SJCRH30 (cell line): ENCODE measurements at regions not wholly inside any gene's neighbourhood (a gene's known extent, or its start where the extent isn't known, plus 50 kb on each side); places are given as distances from the start of the nearest gene placed in this dataset.
"Not testable (repeated sequence)": the region's sequence is repeated elsewhere in the genome, so short reads cannot be mapped to it uniquely, and the experiment has no call there.

Experiments
- DNase-seq, 2 experiments: peaks; one replicate each; pipeline ENCODE4 v3.0.0-alpha.2; 2015 to 2020
- H3K27ac ChIP-seq: fragments of 250-450 bp; sonication (Bioruptor Pico); 2 replicates; pipeline ENCODE4 v1.5.1; 2020; ENCODE audit warnings: mild to moderate bottlenecking, moderate library complexity
- H3K27me3 ChIP-seq: fragments of 250-450 bp; sonication (Bioruptor Pico); 2 replicates; pipeline ENCODE4 v1.5.1; 2020; ENCODE audit warnings: mild to moderate bottlenecking, moderate library complexity
- H3K36me3 ChIP-seq: fragments of 250-450 bp; sonication (Bioruptor Pico); 2 replicates; pipeline ENCODE4 v1.5.1; 2020; ENCODE audit warnings: mild to moderate bottlenecking, moderate library complexity
- H3K4me1 ChIP-seq: fragments of 250-450 bp; sonication (Bioruptor Pico); 2 replicates; pipeline ENCODE4 v1.5.1; 2020; ENCODE audit warnings: mild to moderate bottlenecking, moderate library complexity
- H3K4me3 ChIP-seq: fragments of 250-450 bp; sonication (Bioruptor Pico); 2 replicates; pipeline ENCODE4 v1.5.1; 2020; ENCODE audit warnings: mild to moderate bottlenecking, moderate library complexity
- H3K9me3 ChIP-seq: fragments of 250-450 bp; sonication (Bioruptor Pico); replicated peaks from 2 replicates; pipeline ENCODE4 v1.5.1; 2020; ENCODE audit warnings: mild to moderate bottlenecking, moderate library complexity

GRCh38 chr2:87311896-87312441 is 290.3 kb upstream of the PLGLB1 start:
- H3K9me3 ChIP-seq, H3K27ac ChIP-seq, DNase-seq, H3K4me1 ChIP-seq, H3K36me3 ChIP-seq, H3K27me3 ChIP-seq, H3K4me3 ChIP-seq: not testable (repeated sequence)

GRCh38 chr2:87314622-87315021 is 293.0 kb upstream of the PLGLB1 start:
- not testable (repeated sequence) for H3K9me3 ChIP-seq, H3K36me3 ChIP-seq, H3K4me3 ChIP-seq, DNase-seq, H3K27me3 ChIP-seq, H3K4me1 ChIP-seq, H3K27ac ChIP-seq

- not testable (repeated sequence) for DNase-seq, H3K4me1 ChIP-seq, H3K4me3 ChIP-seq, H3K9me3 ChIP-seq, H3K27ac ChIP-seq, H3K36me3 ChIP-seq, H3K27me3 ChIP-seq
Measured at GRCh38 chr2:87315183-87315902, 293.7 kb upstream of the PLGLB1 start.

- not testable (repeated sequence) for H3K27me3 ChIP-seq, H3K4me3 ChIP-seq, H3K27ac ChIP-seq, DNase-seq, H3K4me1 ChIP-seq, H3K9me3 ChIP-seq, H3K36me3 ChIP-seq
Measured at GRCh38 chr2:87317193-87317592, 295.5 kb upstream of the PLGLB1 start.

- not testable (repeated sequence) for DNase-seq
Measured at GRCh38 chr2:87318814-87319491, 297.3 kb upstream of the PLGLB1 start.

GRCh38 chr2:87319705-87320104 is 298.1 kb upstream of the PLGLB1 start:
- not testable (repeated sequence) for H3K4me1 ChIP-seq, H3K9me3 ChIP-seq, H3K36me3 ChIP-seq, H3K27me3 ChIP-seq, H3K4me3 ChIP-seq, DNase-seq, H3K27ac ChIP-seq

More at GRCh38 chr2:87318814-87319491, 297.3 kb upstream of the PLGLB1 start:
- H3K27ac ChIP-seq, H3K9me3 ChIP-seq, H3K4me1 ChIP-seq, H3K27me3 ChIP-seq, H3K4me3 ChIP-seq, H3K36me3 ChIP-seq: not testable (repeated sequence)

- not testable (repeated sequence) for H3K27ac ChIP-seq, H3K36me3 ChIP-seq, H3K4me1 ChIP-seq, H3K4me3 ChIP-seq, DNase-seq, H3K27me3 ChIP-seq, H3K9me3 ChIP-seq
Measured at GRCh38 chr2:87321201-87321600, 299.6 kb upstream of the PLGLB1 start.

- DNase-seq, H3K36me3 ChIP-seq, H3K27me3 ChIP-seq, H3K9me3 ChIP-seq, H3K27ac ChIP-seq, H3K4me1 ChIP-seq, H3K4me3 ChIP-seq: not testable (repeated sequence)
Measured at GRCh38 chr2:87324335-87325041, 302.8 kb upstream of the PLGLB1 start.

GRCh38 chr2:87325042-87325910 is 303.6 kb upstream of the PLGLB1 start:
- not testable (repeated sequence) for H3K27me3 ChIP-seq, H3K4me3 ChIP-seq, H3K4me1 ChIP-seq, DNase-seq, H3K27ac ChIP-seq, H3K9me3 ChIP-seq, H3K36me3 ChIP-seq

GRCh38 chr2:87325911-87326294 is 304.3 kb upstream of the PLGLB1 start:
- H3K36me3 ChIP-seq, H3K9me3 ChIP-seq, H3K27me3 ChIP-seq, DNase-seq, H3K27ac ChIP-seq, H3K4me1 ChIP-seq, H3K4me3 ChIP-seq: not testable (repeated sequence)

- not testable (repeated sequence) for H3K27me3 ChIP-seq, H3K36me3 ChIP-seq, H3K9me3 ChIP-seq, H3K4me1 ChIP-seq, H3K4me3 ChIP-seq, DNase-seq, H3K27ac ChIP-seq
Measured at GRCh38 chr2:87326754-87327153, 305.1 kb upstream of the PLGLB1 start.

GRCh38 chr2:87327648-87328371 is 306.2 kb upstream of the PLGLB1 start:
- H3K4me1 ChIP-seq, H3K9me3 ChIP-seq, DNase-seq, H3K27ac ChIP-seq, H3K27me3 ChIP-seq, H3K4me3 ChIP-seq, H3K36me3 ChIP-seq: not testable (repeated sequence)

- not testable (repeated sequence) for DNase-seq, H3K27me3 ChIP-seq, H3K27ac ChIP-seq, H3K9me3 ChIP-seq, H3K4me3 ChIP-seq, H3K36me3 ChIP-seq, H3K4me1 ChIP-seq
Measured at GRCh38 chr2:87329529-87329928, 307.9 kb upstream of the PLGLB1 start.

GRCh38 chr2:87330486-87330885 is 308.8 kb upstream of the PLGLB1 start:
- not testable (repeated sequence) for H3K4me3 ChIP-seq, H3K4me1 ChIP-seq, H3K27ac ChIP-seq, H3K9me3 ChIP-seq, H3K36me3 ChIP-seq, DNase-seq, H3K27me3 ChIP-seq
